Keratinocyte (primary cell): ENCODE measurements at regions not wholly inside any gene's neighbourhood (a gene's known extent, or its start where the extent isn't known, plus 50 kb on each side); places are given as distances from the start of the nearest gene placed in this dataset.

Experiments used
- DNase-seq: peaks from one replicate; pipeline ENCODE4 v3.0.0-alpha.2; 2011; ENCODE audit warnings: low read depth, missing footprints, low spot score
- FAIRE-seq: peaks from 2 replicates; lab custom pipeline; 2011; peaks lifted over from hg19 to GRCh38; lab: Jason Lieb, UNC
- H2AFZ ChIP-seq: 2 replicates; pipeline ENCODE4 v1.6.0; 2012; ENCODE audit warnings: low read length, control low read depth, inconsistent platforms; ENCODE audit not compliant: control insufficient read depth
- H3K27ac ChIP-seq: 2 replicates; pipeline ENCODE4 v1.5.1; 2011; ENCODE audit warnings: low read length; ENCODE audit not compliant: control insufficient read depth, insufficient read depth
- H3K27me3 ChIP-seq: 3 replicates; pipeline ENCODE4 v1.6.0; 2011; ENCODE audit warnings: low read length; ENCODE audit not compliant: control insufficient read depth, insufficient read depth; ENCODE audit errors: extremely low read depth
- H3K36me3 ChIP-seq, 2 experiments: 2 replicates in 1 of 2; 3 replicates in 1 of 2; pipeline ENCODE4 v1.5.1; 2011; ENCODE audit warnings: low read length in 2 of 2, mild to moderate bottlenecking in 1 of 2; ENCODE audit not compliant: control insufficient read depth in 2 of 2, insufficient read depth in 2 of 2; ENCODE audit errors: extremely low read depth in 1 of 2
- H3K4me1 ChIP-seq: 3 replicates; pipeline ENCODE4 v1.5.1; 2011; ENCODE audit warnings: low read length; ENCODE audit not compliant: control insufficient read depth, insufficient read depth; ENCODE audit errors: extremely low read depth
- H3K4me2 ChIP-seq: 3 replicates; pipeline ENCODE4 v1.6.0; 2011; ENCODE audit warnings: low read depth, low read length; ENCODE audit not compliant: control insufficient read depth, insufficient read depth; ENCODE audit errors: extremely low read depth
- H3K4me3 ChIP-seq, 3 experiments: fragments of 200-600 bp in 1 of 3; sonication (generic) in 1 of 3; 2 replicates in 2 of 3; 3 replicates in 1 of 3; pipeline ENCODE4 v1.5.1; 2011 to 2016; ENCODE audit warnings: low read length in 3 of 3, mild to moderate bottlenecking in 3 of 3, control low read depth in 2 of 3, inconsistent platforms in 1 of 3, low read depth in 1 of 3, mixed read lengths in 1 of 3, mixed run types in 1 of 3, moderate library complexity in 1 of 3; ENCODE audit not compliant: control insufficient read depth in 2 of 3, insufficient read depth in 2 of 3; ENCODE audit errors: extremely low read depth in 1 of 3
- H3K79me2 ChIP-seq: 2 replicates; pipeline ENCODE4 v1.6.0; 2012; ENCODE audit warnings: low read length; ENCODE audit not compliant: control insufficient read depth, insufficient read depth
- H3K9ac ChIP-seq: 3 replicates; pipeline ENCODE4 v1.6.0; 2011; ENCODE audit warnings: low read length; ENCODE audit not compliant: control insufficient read depth, insufficient read depth; ENCODE audit errors: extremely low read depth
- H3K9me1 ChIP-seq: 3 replicates; pipeline ENCODE4 v1.6.0; 2011; ENCODE audit warnings: low read length; ENCODE audit not compliant: control insufficient read depth, insufficient read depth; ENCODE audit errors: extremely low read depth
- H3K9me3 ChIP-seq: 2 replicates; pipeline ENCODE4 v1.5.1; 2012; ENCODE audit warnings: low read depth, low read length; ENCODE audit not compliant: control insufficient read depth
- H4K20me1 ChIP-seq: 3 replicates; pipeline ENCODE4 v1.6.0; 2011; ENCODE audit warnings: low read length; ENCODE audit not compliant: control insufficient read depth, insufficient read depth; ENCODE audit errors: extremely low read depth
- EZH2 ChIP-seq: IDR thresholded peaks from one replicate; pipeline ENCODE4 v1.6.1; 2012; ENCODE audit warnings: inconsistent platforms, mild to moderate bottlenecking, low read length, moderate library complexity
- dilution Hi-C: fragments of 300-500 bp; cut with MboI; formaldehyde crosslinking; loops from one replicate; pipeline ENCODE4 v1.7.0; 2020; ENCODE audit warnings: low sequenced_read_pairs; ENCODE audit not compliant: extremely low pct_ligation_motif_present
- TF ChIP-seq, protein P1 (sequence below), 3 experiments: IDR thresholded peaks in 1 of 3; conservative IDR thresholded peaks in 1 of 3; optimal IDR thresholded peaks in 1 of 3; 2 replicates in 2 of 3; 3 replicates in 1 of 3; pipeline versions ENCODE3 to v1.5.1; 2011; ENCODE audit warnings: low read length in 3 of 3, mild to moderate bottlenecking in 3 of 3, moderate library complexity in 2 of 3, control low read depth in 1 of 3, inconsistent platforms in 1 of 3; ENCODE audit not compliant: insufficient read depth in 2 of 3; ENCODE audit errors: extremely low read depth in 1 of 3

DNA sequence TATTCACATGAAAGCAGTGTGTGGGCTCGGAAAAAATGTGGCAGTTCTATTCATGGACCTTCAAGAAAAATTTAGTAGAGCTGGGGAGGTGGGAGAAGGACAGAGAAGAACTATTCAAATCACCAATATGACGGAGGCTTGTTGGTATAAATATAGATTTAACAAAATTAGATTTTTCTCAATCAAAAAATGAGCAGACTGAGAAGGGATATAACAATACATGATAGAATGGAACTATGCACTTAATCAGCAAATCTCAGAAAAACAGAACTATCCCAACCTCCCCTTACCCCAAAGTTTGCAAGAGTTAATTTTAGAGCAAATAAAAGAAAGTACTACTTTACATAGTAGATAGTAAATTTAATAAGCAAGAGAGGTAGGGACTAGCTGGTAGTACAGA, 194.6 kb upstream of the BCL6 start:
- no peak overlapping the region for H2AFZ ChIP-seq
- DNase-seq (no peak), FAIRE-seq (no peak)
- dilution Hi-C loops, result no loop called here
- H4K20me1 ChIP-seq, result no peaks in the 10 kb centered on the region
- H3K4me3 ChIP-seq, result no peak overlapping the region
- H3K4me2 ChIP-seq, result no peak overlapping the region
- no peaks in the 10 kb centered on the region for H3K36me3 ChIP-seq
- H3K27me3 ChIP-seq, result no peaks in the 10 kb centered on the region
- H3K79me2 ChIP-seq, result no peaks in the 10 kb centered on the region
- H3K9ac ChIP-seq, result no peak overlapping the region
- H3K9me3 ChIP-seq, result no peaks in the 10 kb centered on the region
- H3K9me1 ChIP-seq, result no peaks in the 10 kb centered on the region
- H3K4me1 ChIP-seq, result peaks cover 10% of the 10 kb centered on the region
- no peak overlapping the region for H3K27ac ChIP-seq
- TF ChIP-seq EZH2, result no peak
- TF ChIP-seq, protein P1, sequence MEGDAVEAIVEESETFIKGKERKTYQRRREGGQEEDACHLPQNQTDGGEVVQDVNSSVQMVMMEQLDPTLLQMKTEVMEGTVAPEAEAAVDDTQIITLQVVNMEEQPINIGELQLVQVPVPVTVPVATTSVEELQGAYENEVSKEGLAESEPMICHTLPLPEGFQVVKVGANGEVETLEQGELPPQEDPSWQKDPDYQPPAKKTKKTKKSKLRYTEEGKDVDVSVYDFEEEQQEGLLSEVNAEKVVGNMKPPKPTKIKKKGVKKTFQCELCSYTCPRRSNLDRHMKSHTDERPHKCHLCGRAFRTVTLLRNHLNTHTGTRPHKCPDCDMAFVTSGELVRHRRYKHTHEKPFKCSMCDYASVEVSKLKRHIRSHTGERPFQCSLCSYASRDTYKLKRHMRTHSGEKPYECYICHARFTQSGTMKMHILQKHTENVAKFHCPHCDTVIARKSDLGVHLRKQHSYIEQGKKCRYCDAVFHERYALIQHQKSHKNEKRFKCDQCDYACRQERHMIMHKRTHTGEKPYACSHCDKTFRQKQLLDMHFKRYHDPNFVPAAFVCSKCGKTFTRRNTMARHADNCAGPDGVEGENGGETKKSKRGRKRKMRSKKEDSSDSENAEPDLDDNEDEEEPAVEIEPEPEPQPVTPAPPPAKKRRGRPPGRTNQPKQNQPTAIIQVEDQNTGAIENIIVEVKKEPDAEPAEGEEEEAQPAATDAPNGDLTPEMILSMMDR (optimal IDR thresholded peaks at IDR 0.05 in 1 of 3, IDR thresholded peaks at IDR 0.05 in 1 of 3, conservative IDR thresholded peaks at IDR 0.05 in 1 of 3; ENCODE audit: extremely low read depth in 1 of 3, insufficient read depth in 2 of 3, low read length in 3 of 3), result no peak

DNA sequence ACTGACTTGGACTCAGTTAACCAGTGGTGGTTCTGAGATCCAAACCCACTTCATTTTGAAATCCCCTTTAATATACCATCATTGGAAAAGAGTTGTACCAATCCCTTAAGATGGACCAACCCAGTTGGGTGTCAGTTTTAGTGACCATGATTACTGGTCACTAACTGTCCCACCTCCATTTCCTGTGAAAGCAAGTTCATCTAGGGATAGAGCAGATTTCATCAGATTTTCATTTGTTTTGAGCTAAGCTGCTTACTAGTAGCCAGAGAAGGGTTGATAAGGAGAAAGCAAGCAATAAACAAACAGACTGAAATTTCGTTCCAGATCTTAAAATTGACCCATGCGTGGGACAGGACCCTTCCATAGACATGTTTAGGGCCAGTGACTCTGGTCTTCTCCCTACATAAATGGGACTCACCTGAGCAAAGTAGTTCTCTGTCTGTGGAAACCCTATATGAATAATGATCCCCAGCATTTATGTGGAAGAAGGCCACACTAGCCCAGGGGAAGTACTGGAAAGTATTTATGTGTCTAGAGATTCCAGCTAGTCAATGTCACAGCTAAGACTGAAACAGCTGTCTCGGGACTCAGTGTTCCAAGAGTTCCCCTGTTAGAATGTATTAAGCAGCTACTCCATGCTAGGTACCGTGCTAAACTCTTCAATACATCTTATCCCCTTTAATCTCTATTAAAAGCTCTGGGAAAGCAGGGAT, 196.0 kb upstream of the BCL6 start:
- dilution Hi-C loops, result no loop called here
- FAIRE-seq, result no peak

More for the DNA sequence above, 196.0 kb upstream of the BCL6 start:
- H3K9ac ChIP-seq, result no peak overlapping the region
- no peak overlapping the region for H3K4me3 ChIP-seq
- DNase-seq, result no peak
- H3K4me1 ChIP-seq, result peaks cover 10% of the 10 kb centered on the region
- no peaks in the 10 kb centered on the region for H3K79me2 ChIP-seq
- H2AFZ ChIP-seq, result no peak overlapping the region
- no peaks in the 10 kb centered on the region for H3K27me3 ChIP-seq
- H4K20me1 ChIP-seq, result no peaks in the 10 kb centered on the region
- H3K9me3 ChIP-seq, result no peaks in the 10 kb centered on the region
- no peak overlapping the region for H3K4me2 ChIP-seq
- H3K9me1 ChIP-seq, result no peaks in the 10 kb centered on the region
- TF ChIP-seq, protein P1 (optimal IDR thresholded peaks at IDR 0.05 in 1 of 3, IDR thresholded peaks at IDR 0.05 in 1 of 3, conservative IDR thresholded peaks at IDR 0.05 in 1 of 3; ENCODE audit: extremely low read depth in 1 of 3, insufficient read depth in 2 of 3, low read length in 3 of 3), result no peak
- TF ChIP-seq EZH2, result no peak
- no peak overlapping the region for H3K27ac ChIP-seq
- no peaks in the 10 kb centered on the region for H3K36me3 ChIP-seq
